Hepatocyte (in vitro differentiated cells): ENCODE measurements at regions not wholly inside any gene's neighbourhood (a gene's known extent, or its start where the extent isn't known, plus 50 kb on each side); places are given as distances from the start of the nearest gene placed in this dataset.

Experiments
- DNase-seq: peaks from one replicate; pipeline ENCODE4 v3.0.0-alpha.2; 2016; ENCODE audit warnings: low spot score
- H2AFZ ChIP-seq: fragments of 200-600 bp; sonication (generic); 2 replicates; pipeline ENCODE4 v1.6.0; 2016; ENCODE audit warnings: antibody characterized with exemption, mild to moderate bottlenecking
- H3K27ac ChIP-seq: fragments of 200-600 bp; sonication (generic); 2 replicates; pipeline ENCODE4 v1.5.1; 2016; ENCODE audit warnings: mild to moderate bottlenecking
- H3K27me3 ChIP-seq: fragments of 200-600 bp; sonication (generic); 2 replicates; pipeline ENCODE4 v1.6.1; 2016
- H3K36me3 ChIP-seq: fragments of 200-600 bp; sonication (generic); replicated peaks from 2 replicates; pipeline ENCODE4 v1.5.1; 2016; ENCODE audit warnings: low read depth; ENCODE audit not compliant: insufficient read depth
- H3K4me1 ChIP-seq: fragments of 200-600 bp; sonication (generic); 2 replicates; pipeline ENCODE4 v1.5.1; 2016; ENCODE audit warnings: mild to moderate bottlenecking, moderate library complexity; ENCODE audit not compliant: insufficient read depth
- H3K4me2 ChIP-seq: fragments of 200-600 bp; sonication (generic); 2 replicates; pipeline ENCODE4 v1.6.0; 2016
- H3K4me3 ChIP-seq: fragments of 200-600 bp; sonication (generic); 2 replicates; pipeline ENCODE4 v1.5.1; 2016; ENCODE audit warnings: mild to moderate bottlenecking
- H3K79me2 ChIP-seq: fragments of 200-600 bp; sonication (generic); 2 replicates; pipeline ENCODE4 v1.6.0; 2017; ENCODE audit warnings: mild to moderate bottlenecking
- H3K9me2 ChIP-seq: fragments of 200-600 bp; sonication (generic); replicated peaks from 2 replicates; pipeline ENCODE4 v1.6.0; 2017; ENCODE audit warnings: mild to moderate bottlenecking; ENCODE audit not compliant: insufficient read depth
- H3K9me3 ChIP-seq: fragments of 200-600 bp; sonication (generic); 2 replicates; pipeline ENCODE4 v1.5.1; 2016; ENCODE audit warnings: low read depth, mild to moderate bottlenecking
- H4K20me1 ChIP-seq: fragments of 200-600 bp; sonication (generic); 2 replicates; pipeline ENCODE4 v1.6.0; 2016; ENCODE audit warnings: mild to moderate bottlenecking; ENCODE audit not compliant: insufficient read depth, poor library complexity, severe bottlenecking
- CTCF ChIP-seq: fragments of 200-600 bp; sonication (generic); IDR thresholded peaks from 2 replicates; pipeline ENCODE4 v1.5.1; 2016; ENCODE audit warnings: antibody characterized with exemption, mild to moderate bottlenecking; ENCODE audit not compliant: poor library complexity
- EZH2 ChIP-seq: fragments of 200-600 bp; sonication (generic); IDR thresholded peaks from 2 replicates; pipeline ENCODE4 v1.6.1; 2016; ENCODE audit warnings: antibody characterized with exemption, mild to moderate bottlenecking, borderline replicate concordance
- EZH2phosphoT487 ChIP-seq: fragments of 200-600 bp; sonication (generic); IDR thresholded peaks from one replicate; pipeline ENCODE4 v1.6.1; 2018; ENCODE audit warnings: antibody characterized with exemption, mild to moderate bottlenecking, low read depth, moderate library complexity; ENCODE audit not compliant: unreplicated experiment, severe bottlenecking
- WGBS: methylation state at CpG from one replicate; pipeline ENCODE4 v1.1.6; 2016; ENCODE audit warnings: low lambda C conversion rate; ENCODE audit errors: missing lambda C conversion rate; 5-methylcytosine and 5-hydroxymethylcytosine counted together

- Histone ChIP-seq H3K4me2 (no peak overlapping the region), H3K9me2 (no peaks in the 10 kb centered on the region), H3K27ac (no peak overlapping the region), H4K20me1 (no peaks in the 10 kb centered on the region), H3K4me1 (no peaks in the 10 kb centered on the region), H3K79me2 (no peaks in the 10 kb centered on the region), H3K36me3 (no peaks in the 10 kb centered on the region), H3K27me3 (no peaks in the 10 kb centered on the region), H3K4me3 (no peak overlapping the region), H3K9me3 (no peaks in the 10 kb centered on the region), H2AFZ (no peak overlapping the region)
- no peak for DNase-seq
- WGBS = 92% methylated on average over 23 of the region's 23 CpGs
- TF ChIP-seq EZH2 (no peak), CTCF (no peak), EZH2phosphoT487 (no peak)
Measured at GRCh38 chr10:130816116-130816901, 495.2 kb downstream of the TCERG1L start.

GRCh38 chr10:130817046-130817624 lies 494.4 kb downstream of the TCERG1L start:
- DNase-seq = no peak
- no peaks in the 10 kb centered on the region for H3K36me3 ChIP-seq
- no peaks in the 10 kb centered on the region for H3K9me2 ChIP-seq
- no peak for TF ChIP-seq EZH2phosphoT487
- TF ChIP-seq CTCF = no peak
- TF ChIP-seq EZH2 = no peak
- no peaks in the 10 kb centered on the region for H3K9me3 ChIP-seq
- H3K27ac ChIP-seq = no peak overlapping the region
- H2AFZ ChIP-seq = no peak overlapping the region
- no peaks in the 10 kb centered on the region for H3K79me2 ChIP-seq
- no peak overlapping the region for H3K4me3 ChIP-seq
- no peaks in the 10 kb centered on the region for H3K27me3 ChIP-seq
- 83% methylated on average over 8 of the region's 8 CpGs for WGBS
- H3K4me2 ChIP-seq = no peak overlapping the region
- no peaks in the 10 kb centered on the region for H3K4me1 ChIP-seq
- no peaks in the 10 kb centered on the region for H4K20me1 ChIP-seq

- H3K79me2 ChIP-seq = no peaks in the 10 kb centered on the region
- TF ChIP-seq CTCF (no peak), EZH2phosphoT487 (no peak), EZH2 (no peak)
- H2AFZ ChIP-seq = no peak overlapping the region
- no peak overlapping the region for H3K4me2 ChIP-seq
- no peak overlapping the region for H3K27ac ChIP-seq
- no peaks in the 10 kb centered on the region for H4K20me1 ChIP-seq
- no peaks in the 10 kb centered on the region for H3K36me3 ChIP-seq
- H3K9me2 ChIP-seq = no peaks in the 10 kb centered on the region
- H3K9me3 ChIP-seq = no peaks in the 10 kb centered on the region
- 81% methylated on average over 6 of the region's 6 CpGs for WGBS
- no peak overlapping the region for H3K4me3 ChIP-seq
- no peak for DNase-seq
- no peaks in the 10 kb centered on the region for H3K4me1 ChIP-seq
- H3K27me3 ChIP-seq = no peaks in the 10 kb centered on the region
Measured at GRCh38 chr10:130817674-130818073, 493.8 kb downstream of the TCERG1L start.
